D341Med (cell line): ENCODE measurements at regions not wholly inside any gene's neighbourhood (a gene's known extent, or its start where the extent isn't known, plus 50 kb on each side); places are given as distances from the start of the nearest gene placed in this dataset.
A peak's percentile ranks its signal among the peaks of the same experiment; 100 is the strongest.

Experiments used
- DNase-seq: peaks from one replicate; pipeline ENCODE4 v3.0.0; 2012; ENCODE audit warnings: low spot score

DNA sequence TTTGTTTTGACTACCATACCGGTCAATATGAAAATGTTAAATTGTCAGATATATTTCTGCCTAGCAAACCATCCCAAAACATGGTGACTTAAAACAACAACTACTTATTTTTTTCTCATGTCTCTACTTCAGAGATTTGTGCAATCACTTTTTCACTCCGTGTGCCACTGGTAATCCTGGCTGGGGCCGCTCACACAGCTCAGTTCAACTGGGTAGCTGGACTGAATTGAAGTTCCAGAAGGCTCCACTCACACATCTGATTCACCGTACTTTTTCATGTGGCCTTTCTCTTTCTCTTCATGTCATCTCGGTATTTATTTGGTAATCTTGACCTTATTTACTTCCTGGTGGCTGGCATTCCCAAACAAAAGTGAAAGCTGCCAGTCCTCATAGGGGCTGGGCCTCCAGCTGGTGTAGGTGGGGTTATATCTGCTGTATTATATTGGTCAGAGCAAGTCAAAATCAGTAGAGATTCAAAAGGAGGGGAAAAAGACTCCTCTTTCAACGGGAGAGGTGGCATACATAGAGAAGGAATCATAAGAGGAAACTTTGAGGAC, 513.9 kb upstream of the NXPH2 start:
- DNase-seq: no peak

DNA sequence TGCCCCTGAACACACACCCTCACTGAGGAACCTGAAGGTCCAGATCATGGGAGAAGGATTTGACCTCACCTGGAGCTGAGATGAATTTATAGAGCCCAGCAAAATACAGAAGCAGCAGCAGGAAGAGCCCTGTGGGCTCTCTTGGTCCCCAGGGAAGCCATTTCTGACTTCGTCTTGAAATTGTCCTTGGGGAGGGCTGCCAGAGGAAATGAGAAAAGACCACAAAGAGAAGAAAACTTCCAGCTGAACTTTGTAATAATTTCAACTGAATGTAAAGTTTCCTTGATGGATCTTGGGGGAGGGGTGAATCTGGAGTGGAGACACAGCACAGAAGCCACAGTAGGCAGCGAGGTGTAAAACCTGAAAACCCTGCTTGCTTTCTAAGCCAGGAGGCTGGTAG, 500.9 kb upstream of the NXPH2 start:
- DNase-seq: no peak

DNA sequence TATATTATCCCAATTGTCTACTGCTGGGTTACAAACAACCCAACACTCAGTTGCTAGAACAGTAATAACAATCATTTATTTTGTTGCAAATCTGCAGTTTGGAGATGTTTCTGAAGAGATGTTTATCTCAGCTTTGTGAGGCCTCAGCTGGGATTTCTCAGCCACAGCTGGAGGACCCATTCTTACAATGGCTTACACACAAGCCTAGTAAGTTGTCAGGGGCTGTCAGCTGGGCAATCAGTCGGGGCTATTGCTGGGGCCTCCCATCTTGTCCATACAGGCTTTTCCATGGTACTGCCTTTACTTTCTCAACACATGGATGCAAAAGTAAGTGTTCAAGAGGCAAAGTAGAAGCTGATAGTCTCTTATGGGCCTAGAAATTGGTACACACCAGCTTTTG, 491.7 kb upstream of the NXPH2 start:
- DNase-seq: no peak

DNA sequence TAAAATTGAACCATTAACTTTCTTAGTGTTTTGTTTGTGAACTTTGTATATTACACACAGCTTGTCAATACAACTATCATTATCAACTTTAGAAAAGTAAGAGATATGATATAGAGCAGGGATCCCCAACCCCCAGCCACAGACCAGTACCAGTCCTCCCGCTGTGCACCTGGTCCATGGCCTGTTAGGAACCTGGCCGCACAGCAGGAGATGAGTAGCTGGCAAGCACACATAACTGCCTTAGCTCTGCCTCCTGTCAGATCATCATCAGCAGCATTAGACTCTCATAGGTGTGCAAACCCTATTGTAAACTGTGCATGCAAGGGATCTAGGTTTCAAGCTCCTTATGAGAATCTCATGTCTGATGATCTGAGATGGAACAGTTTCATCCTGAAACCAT, 491.0 kb upstream of the NXPH2 start:
- no peak for DNase-seq

DNA sequence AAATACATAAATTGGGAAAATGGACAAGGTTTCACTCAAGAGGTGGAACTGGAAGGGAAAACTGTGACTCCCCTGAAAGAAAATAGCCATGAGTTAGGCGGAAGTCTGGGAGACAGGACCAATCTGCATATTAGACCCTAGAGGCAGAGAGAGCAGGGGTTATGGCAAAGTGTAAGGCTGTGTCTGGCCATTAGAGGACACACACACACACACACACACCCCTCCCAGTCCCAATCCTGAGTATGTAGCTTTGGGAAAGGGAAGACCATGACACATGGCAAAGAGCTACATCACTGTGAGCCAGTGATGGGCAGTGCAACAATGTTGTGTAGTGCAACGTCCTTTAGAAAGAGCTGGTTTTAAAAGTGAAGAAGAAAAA, 479.9 kb upstream of the NXPH2 start:
- DNase-seq: no peak

DNA sequence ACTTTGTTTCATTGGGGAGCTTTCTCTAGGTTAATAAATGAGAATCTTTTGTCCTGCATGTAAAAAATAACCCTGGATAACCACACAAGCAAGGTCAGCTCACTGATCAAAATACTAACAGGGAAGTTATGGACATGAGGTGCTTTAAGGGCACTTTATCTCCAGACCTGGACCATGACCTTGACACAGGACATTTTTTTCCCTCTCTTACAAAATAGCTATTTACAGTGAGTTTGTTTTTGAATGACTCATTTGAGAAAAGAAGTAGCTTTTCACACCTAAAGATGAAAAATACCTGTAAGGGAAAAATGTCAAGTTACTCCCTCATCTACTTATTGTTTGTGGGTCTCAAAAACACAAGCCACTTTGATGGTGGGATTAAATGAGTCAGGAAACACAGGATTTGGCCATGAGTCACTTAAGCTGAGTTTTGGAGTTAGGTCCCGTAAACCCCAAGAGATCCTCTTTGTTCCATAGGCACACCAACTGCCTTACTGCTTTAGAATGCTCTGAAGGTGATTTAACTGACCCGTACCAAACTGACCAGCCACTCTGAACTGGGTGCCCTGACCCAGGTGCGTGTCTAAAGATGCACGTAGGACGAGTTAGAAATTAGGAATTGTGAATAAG, 479.3 kb upstream of the NXPH2 start:
- DNase-seq: no peak

DNA sequence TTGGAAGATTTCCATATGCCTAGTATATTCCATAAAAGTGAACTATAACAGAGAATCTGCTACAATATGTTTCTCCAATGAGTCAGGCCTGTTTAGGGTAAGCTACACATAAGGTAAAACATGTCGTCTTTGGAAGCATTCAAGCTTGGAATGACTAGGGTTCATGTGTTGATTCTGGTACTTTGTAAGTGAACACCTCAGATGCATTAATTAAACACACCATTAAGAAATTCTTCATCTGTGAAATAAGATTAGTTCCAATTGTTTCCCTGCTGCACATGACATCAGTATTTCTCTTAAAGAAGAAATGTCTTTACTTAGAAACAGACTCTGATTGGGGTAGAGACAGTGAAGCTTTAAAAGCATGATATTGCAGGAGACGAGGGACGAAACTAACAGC, 461.1 kb upstream of the NXPH2 start:
- DNase-seq: no peak

DNA sequence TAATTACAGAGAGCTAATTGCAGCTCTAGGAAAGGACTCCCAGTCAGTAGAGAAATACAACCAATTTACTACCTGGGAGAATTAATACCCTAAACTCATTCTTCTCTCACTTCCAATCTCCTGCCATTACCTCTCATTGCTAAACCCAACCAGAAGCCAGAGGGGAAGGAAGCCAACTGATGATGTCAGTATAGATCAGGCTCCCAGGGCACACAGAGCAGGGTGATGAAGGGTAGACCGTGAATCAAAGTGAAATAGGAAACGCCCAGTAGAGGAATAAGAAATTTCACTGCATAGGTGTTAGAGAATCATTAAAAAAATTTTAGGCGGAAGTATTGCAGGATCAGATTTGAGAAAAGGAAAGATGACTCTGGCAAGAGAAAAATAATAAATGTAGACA, 456.8 kb upstream of the NXPH2 start:
- DNase-seq: no peak

DNA sequence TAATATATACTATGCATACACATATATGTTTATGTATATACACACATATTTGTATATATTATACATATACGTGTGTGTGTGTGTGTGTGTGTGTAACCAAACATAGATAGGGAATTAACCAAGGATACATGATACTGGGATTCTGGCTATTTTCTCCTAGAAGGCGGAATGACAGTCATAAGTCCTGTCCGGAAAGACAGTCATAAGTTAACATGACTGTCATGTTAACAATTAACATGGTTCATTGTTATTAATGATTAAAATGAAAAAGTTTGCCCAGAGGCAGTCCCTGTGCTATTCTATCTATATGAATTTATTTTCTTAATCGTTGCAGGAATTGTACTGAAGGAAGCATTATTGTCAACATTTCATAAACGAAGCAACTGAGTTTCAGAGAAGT, 450.7 kb upstream of the NXPH2 start:
- no peak for DNase-seq

DNA sequence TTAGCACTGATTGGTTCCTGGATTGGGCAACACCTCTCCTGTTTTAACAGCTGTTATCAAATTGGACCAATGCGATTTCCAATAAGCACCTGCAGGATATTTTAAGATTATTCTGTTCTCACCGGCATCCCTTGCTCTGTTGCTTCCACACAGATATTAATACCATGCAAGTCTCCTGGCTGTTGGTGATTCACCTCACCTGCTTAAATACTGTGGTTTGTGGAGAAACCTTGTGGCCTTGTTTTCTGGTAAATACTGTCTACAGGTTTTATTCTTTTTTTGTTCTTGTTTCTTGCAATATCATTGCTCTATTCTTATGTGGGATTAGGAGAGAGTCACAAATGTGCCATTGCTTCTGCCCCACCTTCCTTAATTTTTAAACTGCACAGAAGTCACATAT, 448.1 kb upstream of the NXPH2 start:
- no peak for DNase-seq

DNA sequence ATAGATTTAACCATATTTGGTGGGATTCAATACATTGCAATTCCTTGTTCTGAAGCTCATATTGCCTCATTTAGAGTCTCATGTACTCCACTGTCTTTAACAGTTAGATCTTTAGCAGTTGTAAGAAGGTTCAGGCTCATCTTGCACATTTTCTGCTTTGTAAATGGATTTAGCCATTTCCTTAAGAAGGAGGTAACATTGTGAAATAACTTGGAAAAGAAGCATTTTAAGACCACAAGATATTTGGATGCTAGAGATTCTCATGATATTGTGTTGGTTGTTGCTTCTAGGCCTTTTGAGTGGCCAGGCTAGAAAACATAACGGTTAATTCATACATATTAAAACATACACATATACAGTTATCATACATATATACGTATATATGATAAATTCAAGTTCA, 445.8 kb upstream of the NXPH2 start:
- DNase-seq: no peak

DNA sequence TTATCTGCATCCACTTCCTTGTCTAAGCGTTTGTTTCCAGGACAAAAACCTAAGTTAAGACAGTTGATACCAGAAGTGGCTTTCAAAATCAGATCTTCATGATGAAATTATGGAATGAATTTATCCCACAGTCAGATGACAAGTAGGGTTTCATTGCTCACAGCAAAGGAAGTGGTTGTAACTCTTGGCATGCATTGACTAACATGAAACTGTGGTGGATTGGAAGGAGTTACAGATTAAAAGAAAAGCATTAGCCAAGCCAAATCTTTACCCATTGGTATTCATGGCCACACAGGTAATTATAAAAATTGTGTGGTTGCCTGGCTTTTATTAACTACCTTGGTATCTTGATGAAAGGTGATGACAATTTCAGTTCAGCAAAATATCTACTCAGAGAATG, 438.0 kb upstream of the NXPH2 start:
- DNase-seq: no peak

DNA sequence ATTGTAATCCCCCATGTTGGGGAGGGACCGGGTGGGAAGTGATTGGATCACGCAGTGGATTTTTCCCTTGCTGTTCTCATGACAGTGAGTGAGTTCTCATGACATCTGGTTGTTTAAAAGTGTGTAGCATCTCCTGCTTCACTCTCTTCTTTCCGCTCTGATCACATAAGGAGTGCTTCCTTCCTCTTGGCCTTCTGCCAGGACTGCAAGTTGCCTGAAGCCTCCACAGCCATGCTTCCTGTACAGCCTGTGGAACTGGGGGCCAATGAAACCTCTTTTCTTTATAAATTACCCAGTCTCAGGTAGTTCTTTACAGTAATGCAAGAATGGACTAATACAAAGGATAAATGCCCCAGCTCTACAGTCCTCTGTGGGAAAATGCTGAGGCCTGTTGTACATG, 437.5 kb upstream of the NXPH2 start:
- DNase-seq: no peak

DNA sequence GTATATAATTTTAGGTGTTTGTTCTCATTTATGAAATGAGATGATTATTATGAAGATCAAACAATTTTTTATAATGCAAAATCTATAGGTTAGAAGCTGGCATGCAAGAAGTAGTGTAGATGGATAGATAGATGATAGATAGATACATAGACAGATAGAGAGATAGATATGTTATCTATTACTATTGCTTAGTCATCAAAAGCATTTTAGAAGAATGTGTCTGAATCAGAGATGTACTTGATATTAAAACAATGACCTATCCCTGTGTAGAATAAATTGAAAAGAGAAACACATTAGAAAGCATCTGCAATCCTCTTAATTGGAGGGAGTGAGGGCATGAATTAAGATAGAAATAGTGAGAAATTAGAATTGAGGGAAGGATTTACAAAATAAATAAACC, 436.2 kb upstream of the NXPH2 start:
- DNase-seq: no peak

DNA sequence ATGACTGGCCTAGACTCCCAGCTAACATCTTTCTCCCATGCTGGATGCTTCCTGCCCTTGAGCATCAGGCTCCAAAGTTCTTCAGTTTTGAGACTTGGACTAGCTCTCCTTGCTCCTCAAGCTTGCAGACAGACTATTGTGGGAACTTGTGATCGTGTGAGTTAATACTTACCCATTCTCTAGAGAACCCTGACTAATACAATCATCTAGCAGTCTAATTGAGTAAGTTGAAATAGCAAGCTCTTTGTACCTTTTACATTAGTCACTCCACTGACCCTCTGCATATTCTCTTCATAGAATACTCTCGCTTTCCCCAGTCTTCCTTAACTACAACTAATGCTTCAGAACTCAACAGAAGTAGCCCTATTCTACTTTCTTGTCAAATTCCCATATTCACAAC, 434.6 kb upstream of the NXPH2 start:
- DNase-seq: no peak

DNA sequence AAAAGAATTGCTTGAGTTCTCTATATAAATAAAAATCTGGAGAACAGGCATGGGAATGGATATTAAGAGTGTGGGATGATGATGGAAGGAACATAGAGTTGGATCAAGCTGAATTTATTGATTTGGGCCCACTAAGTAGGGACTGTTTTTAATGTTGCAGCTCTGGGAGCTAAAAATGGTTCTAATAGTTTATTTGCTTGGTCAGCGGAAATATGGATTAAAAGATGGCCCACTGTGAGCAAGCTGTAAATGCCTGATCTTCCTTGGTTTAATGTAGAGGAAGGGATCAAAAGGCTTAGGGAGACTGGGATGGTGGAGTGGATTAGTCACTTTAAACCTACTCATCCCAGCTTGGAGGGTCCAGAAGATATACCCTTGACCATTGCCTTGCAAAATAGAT, 429.4 kb upstream of the NXPH2 start:
- DNase-seq: no peak

DNA sequence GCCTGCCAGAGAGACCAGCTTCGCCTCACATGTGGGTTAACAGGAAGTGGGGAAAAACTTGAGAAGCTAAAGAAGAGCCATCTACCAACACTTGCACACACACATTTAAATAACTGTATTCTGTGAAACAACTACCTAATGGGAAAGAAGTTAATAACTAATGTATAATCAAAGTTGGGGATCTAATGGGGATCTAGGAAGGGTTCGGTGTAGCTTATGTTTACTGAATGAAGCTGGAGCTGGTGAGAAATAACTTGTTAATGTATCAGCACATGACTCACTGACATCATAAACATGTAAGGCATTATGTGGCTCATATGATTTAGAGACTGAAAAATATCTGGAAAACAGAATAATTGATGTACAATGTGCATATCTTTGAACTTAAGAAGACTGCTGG, 421.3 kb upstream of the NXPH2 start:
- no peak for DNase-seq

DNA sequence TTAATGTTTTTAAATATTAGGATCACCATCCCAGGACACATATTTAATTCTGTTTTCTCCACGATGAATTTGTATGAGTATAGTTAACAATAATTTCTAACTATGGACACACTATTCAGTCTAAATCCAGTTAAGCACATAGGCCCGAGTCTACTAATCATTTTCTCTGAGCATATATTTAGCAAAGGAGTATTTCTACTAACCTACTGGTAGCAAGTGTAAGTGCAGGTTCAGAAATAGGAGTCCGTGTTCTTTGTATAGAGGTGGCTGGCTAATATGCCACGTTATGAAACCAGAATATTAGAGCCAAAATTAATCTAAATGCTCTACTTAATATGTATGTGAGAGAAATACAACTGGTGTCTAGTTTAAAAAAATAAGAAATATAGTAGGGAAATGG, 416.6 kb upstream of the NXPH2 start:
- DNase-seq: no peak

DNA sequence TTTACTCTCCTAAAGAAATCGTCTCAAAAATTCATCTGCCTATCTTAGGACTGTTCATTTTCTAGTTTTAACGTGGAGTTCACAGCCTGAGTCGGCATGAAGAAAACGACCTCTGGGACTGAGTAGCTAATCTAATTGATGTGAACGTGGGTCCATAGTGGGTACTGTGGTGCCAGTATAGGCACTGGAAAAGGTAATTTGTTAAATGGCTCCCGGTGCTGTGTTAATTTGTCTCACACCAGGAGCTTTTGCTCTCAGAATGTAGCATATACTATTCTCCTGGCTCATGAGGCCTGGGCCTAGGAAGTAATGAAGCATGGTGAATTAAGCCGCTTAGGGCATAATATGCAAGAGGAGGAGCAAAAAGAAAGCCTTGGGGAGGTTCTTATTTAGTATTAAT, 414.4 kb upstream of the NXPH2 start:
- peak; percentile 11 for DNase-seq

DNA sequence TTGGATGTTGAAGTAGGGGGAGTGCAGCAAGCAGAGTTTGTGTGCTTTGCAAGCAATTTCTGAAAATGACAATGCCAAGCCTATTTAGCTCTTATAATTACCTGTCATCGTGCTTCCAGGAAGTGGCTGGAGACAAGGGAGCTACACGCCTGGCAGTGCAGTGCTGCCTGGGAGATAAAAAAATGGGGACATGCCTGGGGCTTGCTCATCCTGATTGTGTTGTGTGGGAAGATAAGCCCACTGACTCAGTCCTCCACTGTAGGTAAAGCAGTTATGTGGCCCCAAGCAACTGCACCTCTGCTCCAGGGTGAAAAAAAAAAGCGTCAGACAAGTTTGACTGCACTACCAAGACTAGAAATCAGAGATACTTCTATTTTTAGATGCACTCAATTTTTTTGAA, 396.9 kb upstream of the NXPH2 start:
- DNase-seq: no peak

DNA sequence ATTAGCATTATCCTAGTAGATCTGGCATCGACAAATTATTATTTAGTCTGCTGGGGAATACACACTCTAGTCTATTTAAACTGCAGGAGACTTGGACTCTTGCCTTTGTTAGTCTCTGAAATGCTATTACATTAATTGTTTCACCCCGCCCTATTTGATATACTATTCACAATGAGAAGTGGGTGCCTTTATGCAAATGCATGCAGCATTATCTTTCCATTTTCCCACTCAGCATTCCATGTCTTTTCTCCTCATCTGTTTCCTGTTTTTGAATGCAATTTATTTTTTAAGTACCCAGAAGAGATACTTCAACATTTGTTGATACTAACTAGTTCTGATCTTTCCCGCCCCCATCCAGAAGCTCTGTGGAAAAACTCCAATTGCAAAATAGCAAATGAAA, 395.3 kb upstream of the NXPH2 start:
- DNase-seq: no peak

DNA sequence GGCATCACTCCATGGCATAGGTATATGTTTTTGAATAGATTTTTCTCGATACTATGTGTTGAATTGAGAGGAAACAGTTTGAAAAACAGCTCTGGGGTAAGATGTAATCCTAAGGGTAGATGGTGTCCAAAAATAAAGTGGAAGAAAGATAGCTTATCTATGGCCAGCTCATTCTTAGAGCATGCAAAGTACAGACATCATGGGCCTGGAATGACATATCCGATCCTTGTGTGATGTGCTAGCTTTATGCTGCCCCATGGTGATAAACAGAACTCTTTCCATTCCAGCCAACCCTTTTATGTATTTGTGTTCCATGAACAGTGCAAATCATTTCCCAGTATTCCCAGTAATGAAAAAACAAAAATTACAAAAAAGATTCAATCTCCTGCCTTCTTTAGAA, 390.2 kb upstream of the NXPH2 start:
- no peak for DNase-seq

DNA sequence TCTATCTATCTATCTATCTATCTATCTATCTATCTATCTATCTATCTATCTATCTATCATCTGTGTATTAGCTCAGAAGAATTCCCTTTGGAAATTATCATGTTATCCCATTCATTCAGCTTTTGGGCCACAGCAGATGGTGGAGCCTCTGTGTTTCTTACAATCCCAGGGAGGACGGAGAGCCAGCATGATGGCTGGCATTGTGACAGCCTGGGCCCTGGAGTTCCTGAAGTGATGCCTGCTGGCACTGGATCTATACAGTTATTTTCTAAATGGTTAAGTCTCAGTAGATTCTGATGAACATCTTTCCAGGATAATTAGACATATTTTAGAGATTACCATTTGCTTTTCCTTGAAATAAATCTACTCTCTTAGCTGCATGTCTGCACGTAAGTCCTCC, 385.4 kb upstream of the NXPH2 start:
- no peak for DNase-seq

DNA sequence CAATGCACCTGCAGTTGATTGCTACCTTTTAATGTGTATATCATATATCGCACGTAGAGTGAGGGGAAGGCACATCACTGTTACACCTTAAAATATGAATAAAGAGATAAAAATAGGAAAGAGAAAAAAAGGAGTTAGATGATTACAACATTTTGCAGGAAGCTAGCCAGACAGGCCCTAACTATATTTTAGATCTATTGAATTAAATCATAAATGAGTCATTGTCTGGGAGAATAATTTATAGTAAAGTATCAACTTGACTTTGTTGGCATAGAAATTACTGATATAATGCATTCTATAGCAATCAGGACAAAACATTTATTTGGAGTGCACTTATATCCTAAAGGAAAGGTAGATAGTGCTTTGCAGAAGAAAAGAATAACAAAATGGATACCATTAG, 384.9 kb upstream of the NXPH2 start:
- DNase-seq: no peak

DNA sequence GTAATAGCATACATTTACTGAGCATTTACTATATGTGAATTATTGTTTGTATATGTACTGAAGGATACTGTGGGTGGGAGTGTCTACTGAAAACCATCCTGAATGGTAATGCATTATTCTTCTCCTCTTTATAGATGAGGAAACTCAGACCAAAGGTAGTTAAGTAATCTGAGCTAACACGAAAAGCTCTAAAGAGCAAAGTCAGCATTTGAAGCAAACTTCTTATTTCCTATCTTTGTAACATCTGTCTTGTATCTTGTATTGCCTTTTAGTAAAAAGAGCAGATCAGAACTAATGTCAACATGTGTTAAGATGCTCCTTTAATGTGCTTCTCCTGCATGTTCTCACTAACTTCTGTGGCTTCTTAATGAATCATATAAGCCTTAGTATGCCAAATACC, 382.8 kb upstream of the NXPH2 start:
- no peak for DNase-seq
